GM18502 (cell line): ENCODE measurements at regions not wholly inside any gene's neighbourhood (a gene's known extent, or its start where the extent isn't known, plus 50 kb on each side); places are given as distances from the start of the nearest gene placed in this dataset.
A peak's percentile ranks its signal among the peaks of the same experiment; 100 is the strongest.

Experiments
- ATAC-seq: cut with Tn5 transposase; IDR thresholded peaks from one replicate; pipeline ENCODE4 v1.9.1; 2021; ENCODE audit warnings: mild to moderate bottlenecking; ENCODE audit not compliant: unreplicated experiment, poor library complexity

DNA sequence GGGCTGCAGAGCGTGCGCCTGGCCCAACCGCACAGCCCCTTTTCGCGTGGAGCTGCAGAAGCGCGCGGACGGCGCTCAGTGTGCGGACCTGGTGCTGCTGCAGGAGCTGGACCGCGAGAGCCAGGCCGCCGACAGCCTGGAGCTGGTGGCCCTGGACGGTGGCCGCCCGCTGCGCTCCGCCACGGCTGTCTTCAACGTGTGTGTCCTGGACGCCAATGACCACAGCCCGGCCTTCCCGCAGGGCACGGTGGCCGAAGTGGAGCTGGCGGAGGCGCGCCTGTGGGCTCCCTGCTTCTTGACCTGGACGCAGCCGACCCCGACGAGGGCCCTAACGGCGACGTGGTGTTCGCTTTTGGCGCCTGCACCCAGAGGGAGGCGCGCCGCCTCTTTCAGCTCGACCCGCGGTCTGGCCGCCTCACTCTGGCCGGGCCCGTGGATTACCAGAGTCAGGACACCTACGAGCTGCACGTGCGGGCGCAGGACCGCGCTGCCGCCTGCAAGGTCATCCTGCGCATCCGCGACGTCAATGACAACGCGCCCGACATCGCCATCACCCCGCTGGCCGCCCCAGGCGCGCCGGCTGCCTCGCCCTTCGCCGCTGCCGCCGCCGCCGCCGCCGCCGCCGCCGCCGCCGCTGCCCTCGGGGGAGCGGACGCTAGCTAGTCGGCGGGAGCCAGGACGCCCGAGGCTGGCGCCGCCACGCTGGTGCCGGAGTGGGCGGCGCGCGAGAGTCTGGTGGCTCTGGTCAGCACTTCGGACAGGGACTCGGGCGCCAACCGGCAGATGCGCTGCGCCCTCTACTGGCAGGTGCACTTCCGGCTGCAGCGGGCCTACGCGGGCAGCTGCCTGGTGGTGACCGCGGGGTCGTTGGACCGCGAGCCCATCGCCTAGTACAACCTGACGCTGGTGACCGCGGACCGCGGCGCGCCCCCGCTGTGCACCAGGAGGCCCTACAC, 172.2 kb downstream of the OLFM4 start:
- no peak for ATAC-seq

DNA sequence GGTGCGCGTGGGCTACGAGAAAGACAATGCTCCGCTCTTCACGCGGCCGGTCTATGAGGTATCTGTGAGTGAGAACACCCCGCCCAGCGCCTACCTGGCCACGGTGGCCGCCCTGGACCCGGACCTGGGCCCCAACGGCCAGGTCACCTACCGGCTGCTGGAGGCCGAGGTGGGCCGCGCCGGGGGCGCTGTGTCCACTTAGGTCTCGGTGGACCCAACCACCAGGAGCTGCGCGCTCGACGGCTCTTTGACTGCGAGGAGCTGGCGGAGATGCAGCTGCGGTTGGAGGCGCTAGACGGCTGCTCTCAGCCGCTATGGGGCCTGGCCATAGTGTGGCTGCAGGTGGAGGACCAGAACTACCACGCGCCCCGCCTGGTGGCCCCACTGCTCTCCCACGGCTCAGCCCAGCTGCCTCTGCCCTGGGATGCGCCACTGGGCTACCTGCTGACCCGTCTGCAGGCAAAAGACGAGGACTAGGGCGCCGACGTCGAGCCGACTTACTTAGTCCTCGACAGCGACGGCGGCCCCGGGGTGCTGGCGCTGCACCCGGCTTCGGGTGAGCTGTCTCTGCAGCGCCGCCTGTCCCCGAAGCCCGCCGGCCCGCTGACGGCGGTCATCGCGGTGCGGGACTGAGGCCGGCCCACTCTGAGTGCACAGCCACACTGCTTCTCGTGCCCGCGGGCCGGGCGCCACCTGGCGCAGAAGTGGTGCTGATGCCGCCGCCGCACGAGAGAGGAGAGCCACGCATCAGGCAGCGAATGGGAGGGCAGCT, 173.0 kb downstream of the OLFM4 start:
- ATAC-seq = no peak

DNA sequence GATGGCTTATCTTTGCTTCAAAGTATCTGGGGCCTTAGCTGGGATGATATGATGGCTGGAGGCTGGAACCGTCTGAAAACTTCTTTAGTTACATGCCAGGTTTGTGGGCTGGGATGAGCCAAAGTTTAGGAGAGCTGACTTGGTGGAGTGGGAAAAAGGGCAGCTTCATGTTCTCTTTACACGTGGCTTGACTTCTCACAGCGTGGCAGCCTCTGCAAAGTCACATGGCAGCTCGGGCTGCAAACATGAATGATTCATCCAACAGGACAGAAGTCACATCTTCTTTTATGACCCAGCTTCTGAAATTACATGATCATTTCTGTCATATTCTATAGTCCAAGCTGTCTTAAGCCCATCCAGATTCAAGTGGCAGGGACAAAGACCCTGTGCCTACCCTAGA, 176.0 kb downstream of the OLFM4 start:
- no peak for ATAC-seq

DNA sequence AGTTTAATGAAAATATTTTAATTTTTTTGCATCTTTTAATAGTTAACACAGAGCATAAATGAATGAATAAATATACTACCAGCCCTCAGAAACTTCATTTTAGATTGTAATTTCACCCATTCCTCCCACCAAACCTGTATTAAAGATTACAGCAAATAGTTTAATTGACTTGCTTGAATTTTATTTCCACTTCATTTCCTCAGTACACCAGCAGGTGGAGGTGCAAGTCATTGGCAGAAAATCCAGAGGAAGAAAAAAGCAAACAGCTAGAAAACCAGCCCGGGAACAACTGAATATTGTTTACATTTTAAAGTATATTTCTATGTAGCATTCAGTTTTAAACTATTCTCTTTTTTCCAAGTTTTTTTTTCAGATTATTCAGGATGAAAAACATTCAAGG, 177.8 kb downstream of the OLFM4 start:
- ATAC-seq = no peak

DNA sequence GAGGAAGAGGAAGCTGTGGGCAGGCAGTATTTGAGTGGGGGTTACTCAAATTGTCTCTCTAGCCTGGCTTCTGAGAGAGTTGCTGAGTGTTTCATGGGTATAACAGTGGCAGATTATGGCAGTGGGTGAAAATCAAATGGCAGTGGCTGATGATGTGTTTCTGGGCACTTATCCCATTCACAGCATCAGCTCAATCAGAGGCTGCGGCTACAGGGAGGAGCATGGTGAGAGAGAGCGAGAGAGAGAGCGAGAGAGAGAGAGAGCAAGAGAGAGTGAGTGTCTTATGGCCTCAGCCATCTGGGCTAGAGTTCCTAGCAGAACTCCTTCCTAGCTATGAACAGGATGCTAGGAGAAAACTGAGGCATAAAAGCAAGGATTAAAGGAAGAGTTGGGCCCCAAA, 178.9 kb downstream of the OLFM4 start:
- no peak for ATAC-seq

DNA sequence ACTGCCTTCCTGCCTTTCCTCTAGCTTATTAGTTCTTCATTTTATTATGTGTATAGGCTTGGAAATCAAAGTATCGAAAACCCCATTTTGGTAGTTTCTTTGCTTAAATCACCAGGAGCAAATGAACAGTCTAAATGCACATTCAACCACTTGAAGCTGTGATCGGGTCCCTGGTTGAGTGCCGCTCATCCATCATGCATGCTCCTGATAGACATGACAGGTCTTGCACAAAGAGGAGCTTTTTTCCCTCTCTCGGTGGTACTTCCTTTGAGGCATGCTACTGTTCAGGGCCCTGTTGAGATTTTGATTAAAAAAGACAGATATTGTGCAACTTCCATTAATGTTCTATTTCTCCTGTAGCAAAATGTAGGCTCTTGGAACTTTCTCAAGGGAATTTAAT, 185.8 kb downstream of the OLFM4 start:
- no peak for ATAC-seq

DNA sequence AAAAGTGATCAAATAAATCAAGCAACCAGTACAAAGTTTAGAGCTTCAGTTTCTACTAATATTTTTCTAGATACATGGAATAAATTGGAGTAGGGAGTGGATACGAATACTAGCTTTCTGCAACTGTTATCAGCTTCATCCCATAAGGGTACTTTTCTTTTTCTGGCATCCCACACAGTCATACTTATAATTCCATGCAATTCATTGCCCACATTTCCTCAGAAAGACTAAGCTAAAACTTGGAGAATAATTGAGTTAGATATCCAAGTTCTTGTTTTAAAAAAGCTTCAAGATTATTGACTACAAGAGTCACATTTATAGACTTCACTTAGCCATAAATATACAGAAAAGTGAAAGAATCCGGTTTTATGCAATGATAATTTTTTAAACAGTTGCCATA, 186.9 kb downstream of the OLFM4 start:
- no peak for ATAC-seq

DNA sequence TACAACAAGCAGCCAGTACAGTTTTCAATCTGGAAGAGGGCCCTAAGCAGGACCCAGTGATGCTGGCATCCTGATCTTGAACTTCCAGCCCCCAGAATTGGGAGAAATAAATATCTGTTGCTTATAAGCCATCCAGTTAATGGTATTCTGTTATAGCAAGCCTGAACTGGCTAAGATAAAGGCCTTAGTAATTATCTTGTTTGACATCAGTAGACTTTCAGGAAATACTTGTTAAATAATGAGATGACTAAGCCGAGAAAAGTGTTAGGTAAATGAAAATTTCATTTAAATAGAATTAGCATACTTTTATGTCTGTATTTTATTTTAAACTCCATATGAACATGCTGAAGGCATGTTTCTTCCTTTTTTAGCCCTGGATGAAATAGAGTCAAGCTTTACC, 188.2 kb downstream of the OLFM4 start:
- no peak for ATAC-seq

DNA sequence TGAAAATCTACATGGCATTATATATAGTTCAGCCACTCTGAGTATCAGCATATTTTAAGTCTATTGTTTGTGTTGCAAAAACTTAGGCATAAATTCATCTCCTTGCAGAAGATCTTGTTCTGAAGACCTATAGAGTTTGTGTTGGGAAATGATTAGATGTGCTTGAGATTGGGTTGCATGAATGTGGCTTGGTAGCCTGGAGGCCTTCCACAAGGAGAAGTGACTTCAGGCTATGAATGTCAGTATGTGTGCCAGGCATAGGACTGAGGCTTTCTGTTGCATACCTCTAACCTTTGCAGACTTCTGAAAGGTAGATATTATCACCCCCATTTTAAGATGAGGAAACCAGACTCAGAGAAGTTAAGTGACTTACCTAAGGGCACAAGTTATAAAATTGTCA, 188.6 kb downstream of the OLFM4 start:
- ATAC-seq = no peak

DNA sequence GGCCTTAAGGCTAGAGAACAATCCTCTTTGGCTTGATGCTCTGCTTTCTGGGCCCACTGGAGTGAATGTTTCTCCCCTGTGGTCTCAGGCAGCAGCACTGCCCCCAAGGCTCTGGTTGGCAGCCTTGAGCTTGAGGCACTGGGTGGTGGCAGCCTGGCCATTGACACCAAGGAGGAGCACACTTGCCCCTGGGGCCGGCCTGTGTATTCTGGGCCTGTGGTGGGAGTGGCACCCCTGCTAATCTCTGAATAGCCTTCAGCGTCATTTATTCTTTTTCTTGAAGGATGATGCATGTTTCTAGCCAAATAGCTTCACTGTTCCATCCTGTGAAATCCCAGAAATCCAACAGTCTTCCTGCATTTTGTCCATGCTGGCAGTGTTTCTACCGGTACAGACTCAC, 191.4 kb downstream of the OLFM4 start:
- ATAC-seq = no peak

DNA sequence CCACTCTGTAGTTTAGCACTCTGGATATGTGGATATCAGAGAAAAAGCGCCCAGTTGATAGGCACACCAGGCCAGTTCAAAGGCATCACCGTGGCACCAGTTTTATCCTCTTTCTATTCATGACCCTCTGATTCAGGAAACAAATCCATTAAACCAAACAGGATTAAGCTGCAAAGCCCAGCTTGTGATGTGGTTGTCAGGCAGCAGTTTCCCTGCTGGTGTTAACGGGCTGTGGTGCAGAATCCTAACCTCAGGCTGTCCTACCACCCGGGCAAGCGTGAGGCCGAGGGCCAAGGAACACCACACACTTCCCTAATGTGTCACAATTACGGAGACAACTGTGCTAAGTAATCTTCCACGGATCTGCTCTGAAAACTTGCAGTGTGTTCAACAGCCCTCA, 209.1 kb downstream of the OLFM4 start:
- no peak for ATAC-seq

DNA sequence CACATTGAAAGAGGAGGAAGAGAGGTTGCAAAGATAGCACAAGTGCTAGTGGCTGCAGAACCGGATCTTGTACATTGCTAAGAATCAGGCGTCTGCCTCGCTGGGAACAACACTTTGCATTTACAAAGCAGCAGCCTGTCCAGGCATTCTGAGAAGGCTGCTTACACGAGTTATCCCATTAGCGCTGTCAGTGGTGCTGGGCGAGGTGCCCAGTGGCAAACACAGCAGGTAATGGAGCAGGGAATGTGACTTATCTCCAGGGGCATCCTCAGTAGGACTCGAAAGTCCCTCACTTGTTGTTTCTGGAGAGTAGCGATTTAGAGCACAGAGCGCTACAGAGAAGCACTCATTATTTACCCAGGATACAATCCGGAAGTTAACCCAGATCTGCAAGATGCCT, 209.6 kb downstream of the OLFM4 start:
- ATAC-seq = no peak

DNA sequence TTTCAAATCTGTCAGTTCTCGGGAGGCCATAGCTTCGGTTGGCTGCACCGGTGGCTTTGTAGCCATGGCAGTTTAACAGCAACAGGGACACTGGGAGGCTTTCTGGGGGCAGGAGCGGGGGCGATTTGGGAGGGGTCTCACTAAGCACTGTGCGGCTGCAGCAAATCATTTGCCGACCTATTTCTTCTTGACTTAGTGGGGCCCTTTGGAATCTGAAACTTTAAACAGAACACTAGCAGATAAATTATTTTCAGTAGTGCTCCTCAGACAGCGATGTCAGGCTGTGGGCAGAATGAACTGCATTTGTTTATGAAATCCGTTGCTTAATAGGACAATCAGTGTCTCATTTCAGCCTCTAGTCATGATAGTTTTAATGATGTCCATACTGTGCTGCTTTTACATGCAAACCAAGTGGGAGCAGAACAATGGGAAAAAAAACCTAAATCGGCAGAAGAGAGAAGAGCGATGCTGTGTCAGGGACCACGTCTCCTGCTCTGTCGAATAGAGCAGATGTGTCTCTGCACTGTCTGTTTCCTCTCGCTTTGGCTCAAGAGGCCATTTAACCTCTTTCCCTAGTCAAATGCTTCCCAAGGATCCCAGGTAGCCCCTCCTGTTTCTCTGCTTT, 211.9 kb downstream of the OLFM4 start:
- ATAC-seq = no peak

DNA sequence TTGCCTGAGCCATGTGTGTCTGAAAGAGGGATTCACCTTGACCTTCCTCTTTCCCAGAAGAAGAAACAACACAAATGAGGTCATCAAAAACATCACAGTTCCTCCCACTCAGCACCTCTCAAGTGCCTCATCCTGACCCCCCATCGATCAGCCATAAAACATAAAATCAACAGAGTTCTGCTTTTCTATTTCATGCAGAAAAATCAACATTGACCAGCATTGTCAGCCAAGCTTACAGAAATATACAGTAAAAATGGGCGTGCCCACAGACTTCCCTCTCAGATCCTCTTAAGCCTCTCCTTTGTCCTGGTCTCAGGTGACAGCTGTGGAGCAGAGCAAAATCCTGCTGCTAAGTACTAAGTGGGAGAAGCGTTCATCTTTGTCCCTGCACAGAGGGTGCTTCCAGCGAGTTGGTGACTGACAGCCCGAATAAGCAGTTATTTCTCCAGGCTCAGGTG, 213.3 kb downstream of the OLFM4 start:
- ATAC-seq = no peak

DNA sequence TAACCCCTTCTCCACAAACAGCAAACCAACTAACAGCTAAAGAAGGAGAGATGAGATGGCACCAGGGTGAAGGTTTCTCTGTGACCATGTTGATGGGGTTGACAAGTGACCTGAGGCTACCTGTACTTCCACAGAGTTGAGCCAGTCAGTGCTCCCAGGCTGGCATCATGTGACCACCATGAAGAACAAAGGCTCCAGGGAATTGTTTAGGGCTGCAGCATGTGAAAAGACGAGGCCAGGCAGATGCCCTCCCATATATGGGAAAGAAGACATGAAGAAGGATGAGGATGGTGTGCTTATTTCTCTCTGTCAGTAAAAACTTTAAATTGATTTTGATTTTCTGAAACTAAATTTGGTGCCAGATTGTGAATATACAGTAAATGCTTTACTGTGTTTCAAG, 220.6 kb downstream of the OLFM4 start:
- ATAC-seq = no peak

DNA sequence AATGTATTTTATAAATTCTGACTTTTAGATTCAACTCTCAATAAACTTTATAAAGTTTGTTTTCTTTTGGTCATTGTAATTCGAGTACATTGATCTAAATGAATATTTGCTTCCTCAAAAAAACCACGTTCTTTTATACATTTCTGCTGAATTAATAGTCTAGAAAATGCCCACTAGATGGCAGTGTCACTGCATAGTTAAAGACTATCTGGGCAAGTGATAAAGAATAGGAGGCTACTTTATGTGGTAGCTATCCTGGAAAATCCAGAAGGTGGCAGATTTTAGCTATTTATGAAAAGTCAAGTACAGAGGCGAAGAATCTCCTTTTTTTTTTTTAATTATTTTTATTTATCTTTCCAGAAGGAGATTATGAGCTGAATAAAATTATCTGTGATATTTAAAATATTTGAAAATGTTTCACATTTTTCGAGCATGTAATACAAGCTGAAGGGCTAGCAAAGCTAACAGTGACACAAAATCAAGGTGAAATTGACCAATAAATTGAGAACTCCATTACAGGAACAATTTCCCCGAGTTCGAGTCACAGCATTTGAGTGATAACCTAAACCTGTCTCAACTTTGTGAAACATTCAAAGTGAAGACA, 221.8 kb downstream of the OLFM4 start:
- ATAC-seq = peak; percentile 95

DNA sequence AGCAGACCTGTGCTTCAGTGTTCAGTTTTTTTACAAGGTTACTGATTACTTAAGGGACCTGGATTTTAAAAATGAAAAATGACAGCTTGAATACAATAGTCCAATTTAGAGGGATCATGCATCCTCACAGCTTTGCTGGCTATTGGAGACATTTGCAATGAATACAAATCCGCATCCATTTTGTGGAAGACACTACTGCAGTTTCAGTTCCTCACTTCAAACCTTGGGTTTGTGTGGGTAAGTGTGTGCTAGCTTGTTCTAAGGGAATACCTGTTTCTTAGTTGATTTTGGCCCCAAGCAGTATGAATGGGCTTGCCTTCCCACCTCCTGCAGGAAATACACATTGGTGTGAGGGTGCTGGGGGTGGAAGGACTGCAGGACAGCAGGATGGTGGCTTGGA, 222.4 kb downstream of the OLFM4 start:
- no peak for ATAC-seq

DNA sequence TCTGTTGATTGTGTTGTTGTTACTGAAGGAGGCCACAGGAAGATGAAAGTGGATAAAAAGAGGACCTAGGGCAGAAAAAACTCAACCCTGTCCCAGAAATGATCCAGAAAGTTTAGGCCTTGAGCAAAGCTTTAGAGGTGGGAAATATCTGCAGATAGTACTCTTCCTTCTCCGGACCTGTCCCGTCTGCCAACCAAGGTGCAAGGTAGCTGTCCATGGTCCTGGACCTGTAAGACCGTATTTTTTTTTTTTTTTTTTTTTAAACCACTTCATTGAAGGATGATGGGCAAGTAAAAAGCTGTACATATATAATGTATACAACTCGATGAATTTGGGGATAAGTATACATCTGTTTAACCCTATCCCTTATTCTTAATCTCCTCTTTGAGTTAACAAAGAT, 225.9 kb downstream of the OLFM4 start:
- ATAC-seq = no peak

DNA sequence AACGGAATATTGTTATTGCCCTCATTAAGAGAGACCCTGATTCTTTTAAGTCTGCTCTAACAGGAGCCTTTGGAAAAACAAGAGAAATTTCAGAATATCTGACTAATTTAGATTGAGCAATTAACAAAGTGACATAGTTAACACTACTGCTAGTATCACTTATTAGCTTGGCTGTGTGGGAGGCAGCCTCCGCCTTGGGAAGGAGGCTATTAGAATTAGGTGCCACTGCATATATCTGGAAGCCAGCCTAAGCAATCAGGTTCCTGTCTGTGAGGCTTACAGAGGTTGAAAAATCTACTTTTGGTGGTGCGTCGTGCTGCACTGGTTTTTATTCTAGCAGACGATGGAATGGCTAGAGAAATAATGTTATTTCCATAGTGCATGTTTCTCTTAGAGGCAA, 227.2 kb downstream of the OLFM4 start:
- no peak for ATAC-seq

DNA sequence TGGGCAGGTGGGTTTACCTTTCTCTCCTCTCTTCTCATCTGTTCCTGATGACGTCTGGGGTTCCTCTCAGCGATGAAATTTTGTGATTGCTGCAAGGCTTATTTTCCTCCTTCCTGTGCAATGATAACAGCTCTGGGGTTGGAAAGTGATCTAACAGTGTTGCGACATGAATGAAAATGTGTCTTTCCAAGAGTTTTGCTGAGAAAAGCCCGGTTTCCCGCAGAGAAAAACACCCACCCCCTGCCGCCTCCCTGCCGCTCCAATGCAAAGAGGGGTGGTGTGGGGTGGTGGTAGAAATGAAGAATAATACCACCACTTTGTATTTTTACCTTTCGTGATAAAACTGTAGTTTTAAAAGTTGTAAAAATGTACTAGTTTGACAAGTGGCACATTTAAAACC, 232.0 kb downstream of the OLFM4 start:
- ATAC-seq = no peak
